ENCODE measurements at regions not wholly inside any gene's neighbourhood (a gene's known extent, or its start where the extent isn't known, plus 50 kb on each side); places are given as distances from the start of the nearest gene placed in this dataset.

DNA sequence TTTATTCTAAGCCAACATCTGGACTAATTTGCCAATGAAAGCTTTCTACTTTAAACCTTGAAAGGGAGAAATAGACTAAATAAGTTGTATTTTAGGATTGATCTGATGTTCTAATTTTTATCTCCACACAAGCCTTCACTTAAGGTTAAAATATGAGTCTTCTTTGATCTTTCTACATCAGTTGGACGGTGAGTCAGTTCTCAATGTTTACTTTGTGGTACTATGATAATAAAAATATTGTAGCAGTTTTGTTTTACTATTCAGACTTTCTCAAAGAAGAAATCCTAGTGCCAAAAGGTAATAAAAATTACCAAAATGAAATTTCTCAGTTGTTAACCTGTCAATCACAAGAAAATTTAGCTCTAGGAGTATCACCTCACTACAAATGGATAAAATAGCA lies 203.5 kb upstream of the RGMB start:
- DNase-seq (ENCODE audit: low spot score) = no peak
- TF ChIP-seq, protein P1, sequence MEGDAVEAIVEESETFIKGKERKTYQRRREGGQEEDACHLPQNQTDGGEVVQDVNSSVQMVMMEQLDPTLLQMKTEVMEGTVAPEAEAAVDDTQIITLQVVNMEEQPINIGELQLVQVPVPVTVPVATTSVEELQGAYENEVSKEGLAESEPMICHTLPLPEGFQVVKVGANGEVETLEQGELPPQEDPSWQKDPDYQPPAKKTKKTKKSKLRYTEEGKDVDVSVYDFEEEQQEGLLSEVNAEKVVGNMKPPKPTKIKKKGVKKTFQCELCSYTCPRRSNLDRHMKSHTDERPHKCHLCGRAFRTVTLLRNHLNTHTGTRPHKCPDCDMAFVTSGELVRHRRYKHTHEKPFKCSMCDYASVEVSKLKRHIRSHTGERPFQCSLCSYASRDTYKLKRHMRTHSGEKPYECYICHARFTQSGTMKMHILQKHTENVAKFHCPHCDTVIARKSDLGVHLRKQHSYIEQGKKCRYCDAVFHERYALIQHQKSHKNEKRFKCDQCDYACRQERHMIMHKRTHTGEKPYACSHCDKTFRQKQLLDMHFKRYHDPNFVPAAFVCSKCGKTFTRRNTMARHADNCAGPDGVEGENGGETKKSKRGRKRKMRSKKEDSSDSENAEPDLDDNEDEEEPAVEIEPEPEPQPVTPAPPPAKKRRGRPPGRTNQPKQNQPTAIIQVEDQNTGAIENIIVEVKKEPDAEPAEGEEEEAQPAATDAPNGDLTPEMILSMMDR (IDR thresholded peaks at IDR 0.05; ENCODE audit: extremely low read depth, insufficient read depth, missing control alignments) = no peak
- in situ Hi-C loops (cut with MboI; ENCODE audit: low pct_unique_long_range_greater_than_20kb, low sequenced_read_pairs, unreplicated experiment) = no loop called here

DNA sequence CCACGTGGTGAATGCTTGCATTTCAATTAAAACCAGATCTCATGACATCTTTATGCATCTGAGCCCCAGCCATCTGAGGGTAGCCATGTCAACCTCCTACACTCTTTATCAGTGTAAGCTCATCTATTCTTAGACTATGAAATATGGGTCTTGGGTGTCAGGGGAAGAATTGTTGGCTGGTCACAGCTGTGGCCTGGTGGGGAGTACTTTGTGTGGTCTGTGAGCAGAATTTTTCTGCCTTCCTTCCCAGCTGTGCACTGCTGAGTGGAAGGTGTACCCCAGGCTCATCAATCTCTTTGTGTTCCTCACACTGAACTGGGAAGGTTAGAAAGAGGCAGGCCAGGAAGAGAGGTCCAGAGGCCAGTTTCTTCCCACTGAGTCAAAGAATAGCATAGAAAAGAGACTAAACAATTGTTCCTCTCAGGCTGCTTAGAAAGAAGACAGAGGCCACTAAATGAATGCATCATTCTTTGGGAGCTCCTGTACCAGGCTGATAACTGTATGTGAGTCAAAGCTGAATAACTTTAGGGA lies 202.7 kb upstream of the RGMB start:
- no peak for DNase-seq (ENCODE audit: low spot score)
- TF ChIP-seq, protein P1 (IDR thresholded peaks at IDR 0.05; ENCODE audit: extremely low read depth, insufficient read depth, missing control alignments) = no peak
- in situ Hi-C loops (cut with MboI; ENCODE audit: low pct_unique_long_range_greater_than_20kb, low sequenced_read_pairs, unreplicated experiment) = no loop called here

DNA sequence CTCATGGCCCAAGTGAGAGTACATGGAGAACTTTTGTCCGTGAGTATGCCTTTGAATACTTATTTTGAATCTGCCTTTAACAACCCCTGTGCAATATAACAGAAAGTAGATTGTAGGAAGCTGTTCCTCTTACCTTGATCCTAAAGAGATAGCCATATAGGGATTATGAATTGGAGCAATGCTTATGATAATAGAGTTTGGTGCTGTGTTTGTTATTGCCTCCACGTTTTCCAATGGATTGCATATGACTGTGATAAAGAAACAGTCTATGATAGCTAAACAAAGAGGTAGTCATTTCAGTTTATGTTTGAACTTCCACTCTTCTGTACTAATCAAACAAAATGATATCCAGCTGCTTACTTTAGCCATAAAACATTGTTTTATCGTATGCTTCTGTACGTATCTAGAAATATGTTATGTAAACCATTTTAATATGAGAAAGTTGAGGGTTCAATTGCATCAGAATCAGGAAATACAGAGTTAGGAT lies 199.6 kb upstream of the RGMB start:
- TF ChIP-seq, protein P1 (IDR thresholded peaks at IDR 0.05; ENCODE audit: extremely low read depth, insufficient read depth, missing control alignments) = no peak
- in situ Hi-C loops (cut with MboI; ENCODE audit: low pct_unique_long_range_greater_than_20kb, low sequenced_read_pairs, unreplicated experiment) = no loop called here
- DNase-seq (ENCODE audit: low spot score) = no peak

DNA sequence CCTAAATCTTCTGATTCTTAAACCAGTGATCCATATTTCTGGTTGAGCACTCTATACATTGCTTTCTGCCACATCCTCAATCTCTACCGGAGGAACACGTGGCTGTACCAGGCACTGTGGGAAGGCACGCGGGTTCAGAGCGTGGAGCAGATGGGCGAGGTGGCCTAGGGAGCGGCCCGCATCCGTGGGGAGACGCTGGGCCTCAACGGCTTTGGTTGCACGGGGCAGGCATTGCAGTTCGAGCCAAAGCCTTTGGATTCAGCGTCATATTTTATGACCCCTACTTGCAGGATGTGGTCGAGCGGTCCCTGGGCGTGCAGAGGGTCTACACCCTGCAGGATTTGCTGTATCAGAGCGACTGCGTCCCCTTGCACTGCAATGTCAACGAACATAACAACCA lies 197.2 kb upstream of the RGMB start:
- TF ChIP-seq, protein P1 (IDR thresholded peaks at IDR 0.05; ENCODE audit: extremely low read depth, insufficient read depth, missing control alignments) = no peak
- in situ Hi-C loops (cut with MboI; ENCODE audit: low pct_unique_long_range_greater_than_20kb, low sequenced_read_pairs, unreplicated experiment) = no loop called here
- DNase-seq (ENCODE audit: low spot score) = no peak

DNA sequence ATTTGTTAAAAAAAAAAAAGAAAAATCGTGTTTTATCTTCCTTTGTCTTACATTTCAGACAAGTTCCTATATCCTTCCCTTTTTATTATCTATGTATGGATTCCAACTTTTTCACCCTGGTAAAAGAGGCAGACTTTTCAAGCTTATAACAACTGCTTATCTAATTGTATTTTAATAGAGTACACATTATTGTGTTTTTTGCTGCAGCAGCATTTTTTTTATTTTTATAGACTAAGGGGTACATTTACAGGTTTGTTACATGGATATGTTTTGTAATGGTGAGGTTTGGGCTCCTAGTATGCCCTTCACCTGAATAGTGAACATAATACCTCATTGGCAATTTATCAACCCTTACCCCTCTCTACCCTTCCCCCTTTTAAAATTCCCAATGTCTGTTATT lies 195.0 kb upstream of the RGMB start:
- TF ChIP-seq, protein P1 (IDR thresholded peaks at IDR 0.05; ENCODE audit: extremely low read depth, insufficient read depth, missing control alignments) = no peak
- DNase-seq (ENCODE audit: low spot score) = no peak
- in situ Hi-C loops (cut with MboI; ENCODE audit: low pct_unique_long_range_greater_than_20kb, low sequenced_read_pairs, unreplicated experiment) = no loop called here

DNA sequence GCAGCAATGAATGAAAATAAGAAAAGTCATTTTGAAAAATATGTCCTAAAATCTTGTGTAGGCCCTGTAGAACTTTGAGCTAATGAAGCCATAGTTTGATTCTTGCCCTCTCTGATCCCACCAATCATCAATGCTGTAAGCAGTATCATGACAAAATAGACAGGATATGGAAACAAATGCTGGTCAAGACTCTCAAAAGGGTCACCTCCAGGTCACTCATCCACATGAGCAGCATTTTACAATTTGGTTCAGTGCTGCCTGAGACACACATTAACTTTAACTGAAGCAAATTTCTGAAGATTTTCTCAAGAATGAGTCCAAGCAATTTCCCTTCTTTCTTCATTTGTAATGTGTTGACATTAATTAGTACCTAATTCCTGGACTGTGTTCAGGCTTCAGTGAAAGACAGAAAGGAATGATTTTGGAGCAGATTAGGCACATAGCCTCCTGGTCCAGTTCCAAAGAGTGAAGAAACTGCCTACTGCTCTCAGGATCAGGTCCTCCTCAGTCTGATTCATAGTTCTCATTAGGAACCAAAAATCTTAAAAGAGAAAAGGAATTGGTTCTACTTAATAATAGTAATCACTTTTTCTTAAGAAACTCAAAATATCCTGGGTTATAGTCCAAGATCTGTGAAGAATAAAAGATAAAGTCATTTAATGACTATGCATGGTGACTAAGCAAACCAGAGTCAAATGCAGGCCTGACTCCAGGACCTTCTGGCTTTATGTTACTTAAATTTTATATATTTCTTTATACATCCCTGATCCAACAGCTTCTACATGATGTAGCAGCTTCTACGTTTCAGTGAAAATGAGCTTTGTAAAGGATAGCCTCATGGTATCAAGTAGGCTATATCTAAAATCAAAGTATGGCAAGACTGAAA lies 192.1 kb upstream of the RGMB start:
- DNase-seq (ENCODE audit: low spot score) = no peak
- TF ChIP-seq, protein P1 (IDR thresholded peaks at IDR 0.05; ENCODE audit: extremely low read depth, insufficient read depth, missing control alignments) = no peak
- in situ Hi-C loops (cut with MboI; ENCODE audit: low pct_unique_long_range_greater_than_20kb, low sequenced_read_pairs, unreplicated experiment) = no loop called here

Data from GM13977 (cell line).